Peyer's patch (tissue), 4 donors: ENCODE measurements at regions not wholly inside any gene's neighbourhood (a gene's known extent, or its start where the extent isn't known, plus 50 kb on each side); places are given as distances from the start of the nearest gene placed in this dataset.

Experiments used
- CTCF ChIP-seq, 6 experiments: fragments of 450-650 bp in 4 of 6; fragments of 200-600 bp in 2 of 6; sonication (generic) in 1 of 6; IDR thresholded peaks; one replicate each; pipeline ENCODE4 v1.5.1; 2017 to 2019; ENCODE audit warnings: antibody characterized with exemption in 6 of 6, mild to moderate bottlenecking in 3 of 6, moderate library complexity in 1 of 6
- POLR2A ChIP-seq, 2 donors: fragments of 450-650 bp; IDR thresholded peaks; one replicate each; pipeline ENCODE4 v1.5.1; 2017; ENCODE audit warnings: antibody characterized with exemption in 2 of 2, mild to moderate bottlenecking in 2 of 2, moderate library complexity in 2 of 2

- TF ChIP-seq POLR2A (IDR thresholded peaks at IDR 0.05), result no peak
- TF ChIP-seq CTCF (IDR thresholded peaks at IDR 0.05), result no peak
Measured at GRCh38 chr1:235917267-235917811, 50.6 kb upstream of the LYST start.
